HL-60 (cell line): ENCODE measurements at regions not wholly inside any gene's neighbourhood (a gene's known extent, or its start where the extent isn't known, plus 50 kb on each side); places are given as distances from the start of the nearest gene placed in this dataset.

Source experiments
- CTCF ChIP-seq: IDR thresholded peaks from one replicate; pipeline ENCODE4 v1.5.1; 2011; ENCODE audit warnings: low read length, control low read depth, inconsistent platforms; ENCODE audit not compliant: insufficient read depth
- REST ChIP-seq: IDR thresholded peaks from 2 replicates; pipeline ENCODE4 v1.6.1; 2012; ENCODE audit warnings: low read depth; ENCODE audit not compliant: insufficient replicate concordance

GRCh38 chr10:29181936-29182335 lies 106.9 kb upstream of the LYZL1 start:
- TF ChIP-seq CTCF (no peak), REST (no peak)
